Fibroblast of the aortic adventitia (primary cell): ENCODE measurements at regions not wholly inside any gene's neighbourhood (a gene's known extent, or its start where the extent isn't known, plus 50 kb on each side); places are given as distances from the start of the nearest gene placed in this dataset.

Source experiments
- DNase-seq: peaks from one replicate; pipeline ENCODE4 v3.0.0-alpha.2; 2010; ENCODE audit warnings: low read depth
- H3K4me3 ChIP-seq: 2 replicates; pipeline ENCODE4 v1.5.1; 2011; ENCODE audit warnings: low read depth, mild to moderate bottlenecking, control low read depth, low read length, moderate library complexity
- TF ChIP-seq, protein P1 (sequence below): IDR thresholded peaks from 2 replicates; pipeline ENCODE4 v1.5.1; 2011; ENCODE audit warnings: mild to moderate bottlenecking, low read length, control low read depth, inconsistent platforms; ENCODE audit not compliant: insufficient read depth

GRCh38 chr11:126114486-126115126 lies 51.9 kb upstream of the CDON start:
- no peak overlapping the region for H3K4me3 ChIP-seq
- no peak for DNase-seq
- TF ChIP-seq, protein P1, sequence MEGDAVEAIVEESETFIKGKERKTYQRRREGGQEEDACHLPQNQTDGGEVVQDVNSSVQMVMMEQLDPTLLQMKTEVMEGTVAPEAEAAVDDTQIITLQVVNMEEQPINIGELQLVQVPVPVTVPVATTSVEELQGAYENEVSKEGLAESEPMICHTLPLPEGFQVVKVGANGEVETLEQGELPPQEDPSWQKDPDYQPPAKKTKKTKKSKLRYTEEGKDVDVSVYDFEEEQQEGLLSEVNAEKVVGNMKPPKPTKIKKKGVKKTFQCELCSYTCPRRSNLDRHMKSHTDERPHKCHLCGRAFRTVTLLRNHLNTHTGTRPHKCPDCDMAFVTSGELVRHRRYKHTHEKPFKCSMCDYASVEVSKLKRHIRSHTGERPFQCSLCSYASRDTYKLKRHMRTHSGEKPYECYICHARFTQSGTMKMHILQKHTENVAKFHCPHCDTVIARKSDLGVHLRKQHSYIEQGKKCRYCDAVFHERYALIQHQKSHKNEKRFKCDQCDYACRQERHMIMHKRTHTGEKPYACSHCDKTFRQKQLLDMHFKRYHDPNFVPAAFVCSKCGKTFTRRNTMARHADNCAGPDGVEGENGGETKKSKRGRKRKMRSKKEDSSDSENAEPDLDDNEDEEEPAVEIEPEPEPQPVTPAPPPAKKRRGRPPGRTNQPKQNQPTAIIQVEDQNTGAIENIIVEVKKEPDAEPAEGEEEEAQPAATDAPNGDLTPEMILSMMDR = no peak

DNA sequence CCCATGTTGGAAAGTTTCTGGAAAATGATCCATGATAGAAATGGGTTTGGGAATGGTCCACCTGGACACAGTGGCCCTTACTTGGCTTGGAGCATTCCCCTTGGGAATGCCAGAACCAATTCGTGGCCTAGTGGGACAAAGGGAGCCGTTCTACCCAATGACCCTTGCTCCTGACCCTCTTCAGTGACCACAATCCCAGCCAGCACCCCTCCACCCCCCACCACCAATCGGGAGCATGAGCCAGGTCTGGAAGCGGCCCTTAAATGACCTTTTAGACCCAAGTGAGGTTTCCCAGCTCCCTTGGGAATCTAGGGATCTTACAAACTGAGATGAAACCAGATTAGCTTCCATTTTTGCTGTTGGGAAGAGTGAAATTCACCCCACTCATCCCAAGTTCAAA lies 51.3 kb upstream of the CDON start:
- H3K4me3 ChIP-seq = no peak overlapping the region
- peak; percentile 58 for DNase-seq
- TF ChIP-seq, protein P1 = no peak

- TF ChIP-seq, protein P1 = no peak
- no peak overlapping the region for H3K4me3 ChIP-seq
- peak; percentile 99 for DNase-seq
Observed at GRCh38 chr11:126113515-126113957, 50.9 kb upstream of the CDON start.

DNA sequence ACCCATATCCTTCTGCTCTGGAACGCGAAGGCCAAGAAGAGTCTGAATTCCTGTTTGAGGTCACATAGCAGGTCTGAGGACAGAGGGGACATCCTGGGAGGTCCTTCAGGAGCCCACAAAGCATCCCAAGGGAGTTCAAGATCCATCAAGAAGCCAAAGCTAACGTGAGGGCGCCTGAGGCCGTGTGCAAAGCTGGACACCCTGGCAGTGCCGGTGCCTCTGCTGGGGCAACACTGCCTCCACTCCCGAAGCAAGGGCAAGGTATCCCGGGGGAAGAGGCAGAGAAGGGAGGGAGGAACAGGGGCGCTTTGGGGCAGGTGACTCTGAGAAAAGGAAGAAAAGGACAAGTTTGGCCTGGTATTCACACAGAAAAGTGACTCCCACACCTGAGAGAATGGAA lies 50.3 kb upstream of the CDON start:
- H3K4me3 ChIP-seq = no peak overlapping the region

DNA sequence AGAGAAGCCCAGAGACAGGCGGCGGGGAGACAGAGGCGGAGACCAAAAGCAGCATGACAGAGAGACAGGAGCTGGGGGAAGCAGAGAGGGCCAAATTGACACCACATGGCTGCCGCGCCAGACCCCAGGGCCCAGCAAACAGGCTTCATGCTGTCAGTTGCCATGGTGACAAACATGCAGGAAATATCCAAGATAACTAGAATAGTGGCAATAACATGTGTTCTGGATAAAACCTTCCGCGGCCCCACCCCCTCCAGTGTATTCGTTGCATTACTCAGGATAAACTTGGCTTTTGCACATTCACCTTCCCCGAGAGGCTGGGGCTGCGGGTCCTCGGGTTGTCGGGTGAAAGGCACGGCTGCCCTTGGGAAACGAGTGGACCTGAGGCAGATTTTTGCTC lies 49.9 kb upstream of the CDON start:
- DNase-seq = peak; percentile 88
- no peak overlapping the region for H3K4me3 ChIP-seq
- TF ChIP-seq, protein P1 = no peak

More for the DNA sequence above, 50.3 kb upstream of the CDON start:
- no peak for DNase-seq
- TF ChIP-seq, protein P1 = no peak
